ENCODE measurements at regions not wholly inside any gene's neighbourhood (a gene's known extent, or its start where the extent isn't known, plus 50 kb on each side); places are given as distances from the start of the nearest gene placed in this dataset.

- Mint-ChIP-seq H3K27ac (no peak overlapping the region), H3K4me3 (no peak overlapping the region), H3K36me3 (peaks cover under 1% of the 10 kb centered on the region), H3K9me3 (peaks cover 12% of the 10 kb centered on the region), H3K27me3 (no peaks in the 10 kb centered on the region), H3K4me1 (ENCODE audit: unreplicated experiment) (peaks cover 5% of the 10 kb centered on the region)
- DNase-seq (ENCODE audit: extremely low spot score, unreplicated experiment), result no peak
- TF ChIP-seq CTCF (conservative IDR thresholded peaks at IDR 0.05), result no peak
Observed at GRCh38 chr11:91596111-91596510, 628.5 kb upstream of the FAT3 start.

GRCh38 chr11:91591021-91591420 is 633.6 kb upstream of the FAT3 start:
- Mint-ChIP-seq H3K4me3 (no peak overlapping the region), H3K27me3 (no peaks in the 10 kb centered on the region), H3K4me1 (ENCODE audit: unreplicated experiment) (no peaks in the 10 kb centered on the region), H3K9me3 (peaks cover 17% of the 10 kb centered on the region), H3K27ac (peak overlapping the region; percentile 70), H3K36me3 (peaks cover 4% of the 10 kb centered on the region)
- DNase-seq (ENCODE audit: extremely low spot score, unreplicated experiment), result no peak
- no peak for TF ChIP-seq CTCF (conservative IDR thresholded peaks at IDR 0.05)

GRCh38 chr11:91587131-91587530 is 637.5 kb upstream of the FAT3 start:
- no peak for DNase-seq (ENCODE audit: extremely low spot score, unreplicated experiment)
- no peak overlapping the region for H3K4me3 Mint-ChIP-seq
- H3K27me3 Mint-ChIP-seq, result no peaks in the 10 kb centered on the region
- H3K27ac Mint-ChIP-seq, result no peak overlapping the region
- TF ChIP-seq CTCF (conservative IDR thresholded peaks at IDR 0.05), result no peak
- H3K9me3 Mint-ChIP-seq, result peaks cover 14% of the 10 kb centered on the region
- H3K4me1 Mint-ChIP-seq (ENCODE audit: unreplicated experiment), result no peaks in the 10 kb centered on the region
- peaks cover 4% of the 10 kb centered on the region for H3K36me3 Mint-ChIP-seq

- Mint-ChIP-seq H3K27me3 (no peaks in the 10 kb centered on the region), H3K27ac (no peak overlapping the region), H3K9me3 (peaks cover 17% of the 10 kb centered on the region), H3K4me3 (no peak overlapping the region), H3K36me3 (no peaks in the 10 kb centered on the region), H3K4me1 (ENCODE audit: unreplicated experiment) (no peaks in the 10 kb centered on the region)
- no peak for DNase-seq (ENCODE audit: extremely low spot score, unreplicated experiment)
- no peak for TF ChIP-seq CTCF (conservative IDR thresholded peaks at IDR 0.05)
Observed at GRCh38 chr11:91585035-91585801, 639.4 kb upstream of the FAT3 start.

- Mint-ChIP-seq H3K27me3 (no peaks in the 10 kb centered on the region), H3K4me3 (no peak overlapping the region), H3K36me3 (no peaks in the 10 kb centered on the region), H3K9me3 (no peaks in the 10 kb centered on the region), H3K4me1 (ENCODE audit: unreplicated experiment) (no peaks in the 10 kb centered on the region), H3K27ac (no peak overlapping the region)
- DNase-seq (ENCODE audit: extremely low spot score, unreplicated experiment), result no peak
- no peak for TF ChIP-seq CTCF (conservative IDR thresholded peaks at IDR 0.05)
Observed at GRCh38 chr11:91563176-91563575, 661.4 kb upstream of the FAT3 start.

Data from type B pancreatic cell (in vitro differentiated cells).